ENCODE measurements at regions not wholly inside any gene's neighbourhood (a gene's known extent, or its start where the extent isn't known, plus 50 kb on each side); places are given as distances from the start of the nearest gene placed in this dataset.

GRCh38 chr1:181345146-181345545, 138.2 kb upstream of the CACNA1E start:
- TF ChIP-seq CTCF (conservative IDR thresholded peaks at IDR 0.05; ENCODE audit: low read depth, low read length): no peak
- no peak for TF ChIP-seq POLR2A (IDR thresholded peaks at IDR 0.05; ENCODE audit: low read depth, low read length)
- no peak for TF ChIP-seq CEBPB (IDR thresholded peaks at IDR 0.05; ENCODE audit: low read depth, low read length)
- TF ChIP-seq MAFK (IDR thresholded peaks at IDR 0.05; ENCODE audit: low read depth, low read length): no peak
- TF ChIP-seq SMC3 (IDR thresholded peaks at IDR 0.05; ENCODE audit: low read depth, low read length): no peak
- no peak for TF ChIP-seq FOS (IDR thresholded peaks at IDR 0.05; ENCODE audit: low read depth, low read length)
- TF ChIP-seq MXI1 (IDR thresholded peaks at IDR 0.05; ENCODE audit: borderline replicate concordance, low read depth, low read length): no peak
- no peak for TF ChIP-seq RAD21 (IDR thresholded peaks at IDR 0.05; ENCODE audit: low read length)
- TF ChIP-seq USF2 (IDR thresholded peaks at IDR 0.05; ENCODE audit: low read depth, low read length): no peak

Measured in IMR-90 (cell line).